DMS114 treated with DMSO at 0.1 percent for 48 hours (cell line): ENCODE measurements at regions not wholly inside any gene's neighbourhood (a gene's known extent, or its start where the extent isn't known, plus 50 kb on each side); places are given as distances from the start of the nearest gene placed in this dataset.
"Not testable (repeated sequence)": the region's sequence is repeated elsewhere in the genome, so short reads cannot be mapped to it uniquely, and the experiment has no call there.

Experiments used
- DNase-seq: peaks from one replicate; lab custom pipeline; 2025; ENCODE audit not compliant: unreplicated experiment; lab: John Stamatoyannopoulos, UW

GRCh38 chr22:25413620-25414019, 150.9 kb upstream of the GRK3 start:
- DNase-seq = no peak

- DNase-seq = not testable (repeated sequence)
Measured at GRCh38 chr22:25415731-25416130, 148.7 kb upstream of the GRK3 start.

DNA sequence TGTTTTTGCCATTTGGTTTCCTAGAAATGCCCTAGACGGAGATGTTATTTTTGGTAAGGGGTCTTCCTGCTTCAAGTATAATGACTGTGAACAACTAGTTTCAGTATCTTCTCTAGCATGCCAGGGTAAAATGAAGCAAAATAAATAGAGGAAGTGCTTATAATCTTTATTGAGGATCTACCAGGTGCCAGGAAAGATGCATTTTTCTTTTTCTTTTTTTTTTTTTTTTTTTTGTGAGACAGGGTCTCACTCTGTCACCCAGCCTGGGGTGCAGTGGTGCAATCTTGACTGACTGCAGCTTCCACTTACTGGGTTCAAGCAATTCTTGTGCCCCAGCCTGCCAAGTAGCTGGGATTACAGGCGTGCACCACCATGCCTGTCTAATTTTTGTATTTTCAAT, 146.6 kb upstream of the GRK3 start:
- DNase-seq = not testable (repeated sequence)

DNA sequence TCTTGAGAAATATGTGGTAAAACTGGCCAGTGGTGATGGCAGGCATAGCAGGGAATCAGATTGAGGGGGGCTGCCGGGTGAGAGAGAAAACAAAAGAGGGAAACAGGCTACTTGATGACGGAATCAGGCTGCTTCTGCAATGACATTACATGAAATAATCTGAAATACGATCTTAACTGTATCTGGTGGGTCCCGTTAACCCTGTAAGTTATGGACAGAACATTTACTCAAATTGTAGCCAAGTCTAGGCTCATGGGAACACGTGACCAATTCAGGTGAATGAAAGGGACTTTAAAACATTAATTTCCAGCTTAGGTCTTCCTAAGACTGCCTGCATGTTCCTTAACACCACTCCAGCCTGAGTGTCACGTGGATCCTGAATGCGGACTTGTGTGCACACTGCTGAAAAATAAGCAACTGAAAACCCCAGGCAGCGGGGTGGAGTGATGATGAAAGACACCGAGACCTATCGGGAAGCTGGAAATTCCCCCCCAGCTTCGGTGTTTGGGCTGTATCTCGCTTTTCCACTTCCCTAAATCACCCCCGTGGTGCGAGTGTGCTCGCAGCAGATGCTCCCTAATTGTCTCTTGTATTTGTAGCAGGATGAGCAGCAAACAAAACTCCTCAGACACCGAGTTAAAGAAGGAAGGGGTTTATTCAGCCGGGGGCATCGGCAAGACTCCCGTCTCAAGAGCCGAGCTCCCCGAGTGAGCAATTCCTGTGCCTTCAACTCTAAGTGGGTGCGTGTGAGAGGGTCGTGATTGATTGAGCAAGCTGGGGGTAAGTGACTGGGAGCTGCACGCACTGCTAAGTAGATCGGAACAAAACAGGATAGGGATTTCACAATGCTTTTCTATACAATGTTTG, 145.0 kb upstream of the GRK3 start:
- no peak for DNase-seq

- DNase-seq = not testable (repeated sequence)
Measured at GRCh38 chr22:25420114-25420441, 144.4 kb upstream of the GRK3 start.

- DNase-seq = no peak
Measured at GRCh38 chr22:25420471-25420924, 144.0 kb upstream of the GRK3 start.

DNA sequence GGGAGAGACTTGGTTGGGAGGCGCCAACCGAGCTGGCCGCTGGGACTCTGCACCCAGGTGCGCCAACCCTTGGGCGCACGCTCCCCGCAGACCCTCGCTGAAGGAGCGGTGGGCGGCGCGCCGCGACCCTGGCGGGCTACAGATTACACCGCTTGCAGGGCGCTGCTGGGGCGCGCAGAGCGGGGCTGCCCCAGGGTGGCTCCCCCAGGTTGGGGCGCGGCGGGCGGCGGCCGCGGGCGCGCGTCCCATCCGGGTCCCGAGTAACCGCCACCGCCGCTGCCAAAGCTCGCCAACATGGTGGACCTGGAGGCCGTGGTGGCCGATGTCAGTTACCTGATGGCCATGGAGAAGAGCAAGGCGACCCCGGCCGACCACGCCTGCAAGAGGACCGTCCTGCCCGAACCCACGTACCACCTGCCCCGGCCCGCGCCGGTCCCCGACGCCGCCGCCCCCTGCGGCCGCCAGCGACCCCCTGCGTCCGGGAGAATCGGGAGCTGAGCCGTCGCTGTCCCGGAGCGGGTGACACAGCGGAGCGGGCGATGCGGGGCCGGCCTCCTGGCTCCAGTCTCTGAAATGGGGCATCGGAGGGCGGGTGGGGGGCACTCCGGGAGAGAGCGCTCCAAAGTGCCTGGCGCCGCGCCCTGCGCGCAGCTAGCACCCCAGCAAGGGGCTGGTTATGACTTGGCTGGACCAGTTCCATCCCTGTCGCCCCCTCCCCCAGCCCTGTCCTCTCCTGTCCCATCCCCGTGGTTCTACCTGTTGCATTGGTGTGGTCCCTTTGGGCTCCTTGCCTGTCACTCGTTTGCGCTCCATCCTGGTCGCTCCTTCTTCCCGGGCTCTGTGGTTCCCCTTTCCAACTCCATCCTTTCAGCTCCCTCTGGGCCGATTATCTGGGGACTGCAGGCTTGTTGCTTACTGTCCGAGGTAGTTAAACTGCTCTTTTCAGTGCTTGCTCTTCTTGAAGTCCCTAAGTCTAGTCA, 143.3 kb upstream of the GRK3 start:
- peak; percentile 27 for DNase-seq

DNA sequence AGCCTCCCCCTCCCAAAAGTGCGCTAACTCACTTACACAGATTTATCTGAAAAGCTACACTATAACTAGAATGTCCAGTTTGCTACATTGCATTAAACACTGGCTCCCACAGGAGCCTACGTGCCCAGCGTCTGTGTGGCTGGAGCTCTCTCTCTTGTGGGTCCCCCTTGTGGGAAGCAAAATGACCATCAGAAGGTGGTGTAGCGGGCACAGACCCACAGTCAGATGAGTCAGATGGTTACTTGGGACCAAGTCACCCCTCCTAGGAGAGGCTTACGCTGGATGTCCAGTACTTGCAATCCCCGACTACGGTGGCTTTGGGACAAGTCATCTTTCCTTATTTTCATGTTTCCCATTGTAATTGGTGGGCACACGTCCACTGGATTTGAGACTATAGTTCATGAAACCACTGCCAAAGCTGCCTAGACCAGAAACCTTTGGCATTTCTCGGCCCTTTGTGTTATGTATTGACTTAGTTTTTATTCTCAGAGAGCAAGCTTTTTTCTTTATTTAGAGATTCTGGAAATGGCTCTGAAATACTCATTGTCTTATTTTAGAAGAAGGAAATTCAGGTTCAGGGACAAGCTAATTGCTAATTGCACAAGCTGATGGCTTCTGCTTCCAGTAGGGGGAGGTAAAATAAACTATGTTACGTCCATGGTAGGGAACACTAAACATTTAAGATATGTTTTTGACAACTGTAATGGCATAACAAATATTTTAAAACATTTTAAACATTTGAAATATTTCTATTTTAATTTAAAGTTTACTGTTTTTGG, 137.8 kb upstream of the GRK3 start:
- DNase-seq = not testable (repeated sequence)

GRCh38 chr22:25431637-25432342, 132.7 kb upstream of the GRK3 start:
- not testable (repeated sequence) for DNase-seq

- DNase-seq = not testable (repeated sequence)
Measured at GRCh38 chr22:25433381-25433970, 131.0 kb upstream of the GRK3 start.

DNA sequence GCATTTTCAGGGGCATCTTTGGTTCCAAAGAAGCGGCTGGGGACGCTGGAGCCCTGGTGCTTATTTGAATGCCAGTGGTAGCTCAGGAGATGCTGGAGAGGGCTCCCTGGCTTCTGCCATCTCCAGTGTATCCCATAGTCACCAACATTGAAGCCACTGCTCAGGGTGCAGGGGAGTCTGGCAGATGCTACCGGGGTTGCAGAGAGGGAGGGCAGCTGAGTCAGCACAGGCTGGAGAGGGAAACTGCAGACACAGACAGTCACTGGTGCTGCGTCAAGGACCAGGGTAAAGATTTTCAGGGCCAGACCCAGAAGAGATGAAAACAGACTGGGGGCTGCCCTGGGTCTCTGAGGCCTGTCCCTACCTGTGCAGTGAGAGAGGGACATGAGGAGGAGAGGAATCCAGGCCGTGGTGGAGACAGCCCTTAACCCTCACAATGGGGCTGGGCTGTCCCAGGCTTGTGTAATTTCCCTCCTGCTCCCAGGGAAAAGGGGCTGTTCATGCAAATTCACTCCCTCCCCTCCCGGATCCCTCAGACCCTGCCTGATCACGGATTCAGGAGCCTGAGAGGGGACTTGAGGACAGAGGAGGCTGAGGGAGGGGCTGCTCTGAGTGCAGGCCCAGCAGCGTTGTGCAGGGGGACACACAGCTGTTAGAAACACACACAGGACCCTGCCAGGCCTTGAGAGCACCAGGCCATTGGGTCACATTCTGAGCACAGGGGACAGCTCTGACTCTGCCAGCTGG, 126.9 kb upstream of the GRK3 start:
- DNase-seq = no peak

GRCh38 chr22:25447067-25447685, 117.3 kb upstream of the GRK3 start:
- DNase-seq = no peak

DNA sequence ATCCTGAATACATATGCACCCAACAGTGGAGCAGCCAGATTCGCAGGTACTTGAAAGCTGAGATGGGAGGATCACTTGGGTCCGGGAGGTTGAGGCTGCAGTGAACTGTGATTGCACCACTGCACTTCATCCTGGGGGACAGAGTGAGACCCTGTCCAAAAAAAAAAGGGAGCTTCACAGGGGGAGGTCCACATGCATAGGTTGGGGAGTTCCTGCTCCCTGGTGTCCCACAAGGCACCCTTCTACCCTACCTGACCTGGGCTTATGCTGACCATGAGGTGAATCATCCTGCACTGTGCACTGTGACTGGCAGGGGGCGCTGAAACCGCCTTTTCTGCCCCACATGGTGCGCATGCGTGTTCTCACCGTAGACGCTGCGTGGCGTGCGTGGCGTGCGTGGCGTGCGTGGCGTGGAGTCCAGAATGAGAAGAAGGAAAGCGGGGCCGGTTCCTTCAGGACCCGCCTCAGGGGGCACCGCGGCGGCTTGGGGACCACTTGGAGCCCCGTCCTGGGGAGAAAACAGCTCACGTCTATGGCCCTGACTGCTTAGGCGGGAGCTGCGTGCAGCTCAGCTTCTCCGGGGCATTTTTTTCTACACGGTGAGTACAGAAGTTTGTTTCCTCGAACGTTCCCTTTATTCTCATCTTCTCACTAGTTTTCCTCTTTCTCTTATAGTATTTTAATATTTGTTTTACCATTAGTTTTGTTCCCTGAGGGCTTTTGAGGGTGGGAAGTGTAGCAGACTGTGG, 116.6 kb upstream of the GRK3 start:
- peak; percentile 62 for DNase-seq

GRCh38 chr22:25448435-25449051, 115.9 kb upstream of the GRK3 start:
- no peak for DNase-seq

- no peak for DNase-seq
Measured at GRCh38 chr22:25449781-25450317, 114.6 kb upstream of the GRK3 start.

GRCh38 chr22:25451480-25452114, 112.9 kb upstream of the GRK3 start:
- no peak for DNase-seq

- no peak for DNase-seq
Measured at GRCh38 chr22:25452116-25452700, 112.3 kb upstream of the GRK3 start.
